Spinal cord (tissue), 9 donors: ENCODE measurements at regions not wholly inside any gene's neighbourhood (a gene's known extent, or its start where the extent isn't known, plus 50 kb on each side); places are given as distances from the start of the nearest gene placed in this dataset.

Source experiments
- DNase-seq, 6 donors: peaks; one replicate each; pipeline versions ENCODE4 v3.0.0 to v3.0.0-alpha.2; 2013 to 2015; ENCODE audit warnings: low spot score in 6 of 6, low read depth in 4 of 6
- H3K27ac ChIP-seq: one replicate; pipeline ENCODE4 v1.5.1; 2013; ENCODE audit warnings: low read depth, low read length, control low read depth
- H3K27me3 ChIP-seq: one replicate; pipeline ENCODE4 v1.6.1; 2013; ENCODE audit warnings: low read length; ENCODE audit not compliant: control insufficient read depth, insufficient read depth
- H3K36me3 ChIP-seq: one replicate; pipeline ENCODE4 v1.6.1; 2013; ENCODE audit warnings: low read length; ENCODE audit not compliant: control insufficient read depth, insufficient read depth
- H3K4me1 ChIP-seq: one replicate; pipeline ENCODE4 v1.6.1; 2013; ENCODE audit warnings: low read length; ENCODE audit not compliant: control insufficient read depth, insufficient read depth
- H3K4me3 ChIP-seq: one replicate; pipeline ENCODE4 v1.5.1; 2013; ENCODE audit warnings: low read depth, low read length, control low read depth
- H3K9me3 ChIP-seq: one replicate; pipeline ENCODE4 v1.6.1; 2013; ENCODE audit warnings: low read length; ENCODE audit not compliant: control insufficient read depth, insufficient read depth
- WGBS: methylation state at CpG from one replicate; pipeline ENCODE4 v1.1.5; 2013; ENCODE audit warnings: missing lambda C conversion rate; ENCODE audit not compliant: insufficient coverage; 5-methylcytosine and 5-hydroxymethylcytosine counted together
- donor health status: healthy.

DNA sequence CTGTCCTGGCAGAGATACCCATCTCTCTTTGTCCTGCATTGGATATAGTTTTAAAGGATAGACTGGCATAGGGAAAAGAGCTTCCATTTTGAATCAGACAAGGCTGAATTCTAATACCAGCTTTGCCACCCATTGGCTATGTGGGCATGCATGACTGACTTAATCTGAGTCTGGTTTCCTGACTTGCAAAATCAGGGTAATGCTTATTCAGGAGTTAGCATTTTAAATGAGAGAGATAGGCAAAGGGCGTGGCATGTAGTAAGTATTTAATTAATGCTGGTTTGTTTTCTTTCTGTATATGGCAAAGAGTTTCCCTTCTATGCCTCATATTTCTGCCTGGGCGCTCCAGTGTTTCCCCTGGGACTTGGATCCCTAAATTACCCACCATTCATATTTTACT, 492.9 kb downstream of the IGSF11 start:
- no peak for DNase-seq
- Histone ChIP-seq H3K36me3 (no peaks in the 10 kb centered on the region), H3K4me1 (no peaks in the 10 kb centered on the region), H3K27ac (no peak overlapping the region), H3K4me3 (no peak overlapping the region), H3K9me3 (no peaks in the 10 kb centered on the region), H3K27me3 (no peaks in the 10 kb centered on the region)
- 100% methylated on average over 1 of the region's 2 CpGs for WGBS

GRCh38 chr3:118543832-118544231, 490.8 kb downstream of the IGSF11 start:
- no peak overlapping the region for H3K4me3 ChIP-seq
- H3K27me3 ChIP-seq, result no peaks in the 10 kb centered on the region
- no peaks in the 10 kb centered on the region for H3K36me3 ChIP-seq
- H3K9me3 ChIP-seq, result no peaks in the 10 kb centered on the region
- no peak overlapping the region for H3K27ac ChIP-seq
- H3K4me1 ChIP-seq, result no peaks in the 10 kb centered on the region
- WGBS, result 85% methylated on average over 1 of the region's 1 CpG
- no peak for DNase-seq

DNA sequence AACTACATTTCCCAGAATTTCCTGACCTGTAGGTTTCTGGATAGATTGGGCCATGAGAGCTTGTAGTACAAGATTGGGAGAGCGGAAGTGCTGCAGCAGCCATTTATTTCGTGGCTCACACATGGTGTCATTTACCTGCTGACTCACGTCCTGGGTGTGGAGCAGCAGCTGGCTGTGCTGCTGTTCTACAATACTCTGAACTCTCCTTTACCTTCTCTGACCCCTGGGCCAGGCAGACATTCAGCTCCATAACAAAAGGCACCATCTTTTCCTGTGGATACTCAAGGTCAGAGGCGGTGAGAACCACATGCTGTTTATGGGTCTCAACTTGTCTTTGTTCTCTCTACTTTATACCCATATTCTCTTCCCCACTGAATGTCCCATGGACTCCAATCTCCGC, 490.2 kb downstream of the IGSF11 start:
- H3K9me3 ChIP-seq, result no peaks in the 10 kb centered on the region
- no peaks in the 10 kb centered on the region for H3K4me1 ChIP-seq
- H3K27ac ChIP-seq, result no peak overlapping the region
- H3K27me3 ChIP-seq, result no peaks in the 10 kb centered on the region
- WGBS, result 64% methylated on average over 4 of the region's 5 CpGs
- H3K36me3 ChIP-seq, result no peaks in the 10 kb centered on the region
- no peak overlapping the region for H3K4me3 ChIP-seq
- no peak for DNase-seq

DNA sequence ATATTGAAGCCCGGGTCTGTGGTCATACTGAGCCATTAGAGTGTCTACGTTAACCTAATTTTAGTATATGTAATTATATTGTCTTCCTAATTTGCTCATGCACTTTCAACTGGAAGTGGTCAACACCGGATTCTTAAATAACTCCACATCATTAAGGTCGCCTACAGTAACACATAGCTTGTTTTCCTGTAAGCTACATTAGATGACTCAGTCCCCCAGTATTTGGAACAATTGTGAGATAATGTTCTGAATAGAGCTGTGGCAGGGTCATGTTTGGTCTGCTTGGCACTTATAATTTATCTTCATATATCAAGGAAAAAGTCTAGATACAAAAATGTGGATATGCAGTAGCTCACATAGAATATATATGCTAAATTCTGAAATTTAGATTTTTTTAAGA, 486.2 kb downstream of the IGSF11 start:
- Histone ChIP-seq H3K36me3 (no peaks in the 10 kb centered on the region), H3K4me3 (no peak overlapping the region), H3K9me3 (no peaks in the 10 kb centered on the region), H3K27ac (no peak overlapping the region), H3K4me1 (no peaks in the 10 kb centered on the region), H3K27me3 (no peaks in the 10 kb centered on the region)
- no peak for DNase-seq
- no CpG with 5 or more reads among the region's 4 CpGs for WGBS

- Histone ChIP-seq H3K27me3 (no peaks in the 10 kb centered on the region), H3K9me3 (no peaks in the 10 kb centered on the region), H3K27ac (no peak overlapping the region), H3K4me3 (no peak overlapping the region), H3K36me3 (no peaks in the 10 kb centered on the region), H3K4me1 (no peaks in the 10 kb centered on the region)
- no peak for DNase-seq
- WGBS, result 71% methylated on average over 1 of the region's 2 CpGs
These were observed 484.5 kb downstream of the IGSF11 start for GRCh38 chr3:118550122-118550521.

DNA sequence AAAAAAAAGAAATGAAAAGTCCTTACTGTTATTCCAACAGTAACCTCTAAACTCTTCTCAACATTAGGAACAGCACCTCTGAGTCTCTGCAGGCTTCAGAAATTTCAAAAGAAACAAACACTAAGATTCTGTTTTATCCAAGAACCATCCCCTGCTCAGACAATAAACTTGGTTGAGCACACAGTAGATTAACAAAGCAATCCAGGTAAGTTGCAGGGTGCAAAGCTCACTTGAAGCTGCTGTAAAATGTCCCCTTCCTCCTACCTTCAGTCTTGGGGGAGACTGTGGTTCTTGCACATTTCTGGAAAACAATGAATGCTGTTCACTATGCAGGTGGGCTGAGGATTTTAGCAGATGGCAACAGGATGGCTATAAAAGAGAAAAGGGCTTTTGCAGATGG, 484.1 kb downstream of the IGSF11 start:
- DNase-seq, result no peak
- Histone ChIP-seq H3K36me3 (no peaks in the 10 kb centered on the region), H3K9me3 (no peaks in the 10 kb centered on the region), H3K4me1 (no peaks in the 10 kb centered on the region), H3K27me3 (no peaks in the 10 kb centered on the region), H3K4me3 (no peak overlapping the region), H3K27ac (no peak overlapping the region)

GRCh38 chr3:118554148-118554838, 480.4 kb downstream of the IGSF11 start:
- no peak for DNase-seq
- Histone ChIP-seq H3K9me3 (no peaks in the 10 kb centered on the region), H3K4me3 (no peak overlapping the region), H3K27ac (no peak overlapping the region), H3K36me3 (no peaks in the 10 kb centered on the region), H3K27me3 (no peaks in the 10 kb centered on the region), H3K4me1 (no peaks in the 10 kb centered on the region)
- 86% methylated on average over 5 of the region's 5 CpGs for WGBS

GRCh38 chr3:118556983-118557382, 477.7 kb downstream of the IGSF11 start:
- Histone ChIP-seq H3K4me1 (no peaks in the 10 kb centered on the region), H3K27ac (no peak overlapping the region), H3K4me3 (no peak overlapping the region), H3K27me3 (no peaks in the 10 kb centered on the region), H3K36me3 (no peaks in the 10 kb centered on the region), H3K9me3 (no peaks in the 10 kb centered on the region)
- no peak for DNase-seq

DNA sequence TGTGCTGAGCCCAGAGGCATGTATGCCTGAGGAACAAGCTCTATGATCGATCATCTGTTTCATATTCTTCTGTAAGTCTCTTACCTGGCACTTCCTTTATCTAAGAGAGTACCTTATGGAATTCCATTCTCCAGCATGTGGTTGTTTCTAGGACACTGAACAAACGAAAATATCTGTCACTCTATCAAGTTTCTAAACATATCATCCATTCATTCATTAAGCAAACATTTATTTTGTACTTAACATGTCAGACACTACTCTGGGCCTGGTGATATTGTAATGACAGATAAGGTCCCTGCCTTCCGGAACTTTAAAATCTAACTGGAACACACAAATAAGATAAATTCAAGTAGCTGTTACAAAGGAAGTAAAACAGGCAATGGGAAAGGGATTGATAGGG, 477.1 kb downstream of the IGSF11 start:
- no peaks in the 10 kb centered on the region for H3K27me3 ChIP-seq
- DNase-seq, result no peak
- no peaks in the 10 kb centered on the region for H3K4me1 ChIP-seq
- H3K27ac ChIP-seq, result no peak overlapping the region
- no peaks in the 10 kb centered on the region for H3K9me3 ChIP-seq
- H3K4me3 ChIP-seq, result no peak overlapping the region
- H3K36me3 ChIP-seq, result no peaks in the 10 kb centered on the region
- 67% methylated on average over 2 of the region's 3 CpGs for WGBS

- H3K4me1 ChIP-seq, result no peaks in the 10 kb centered on the region
- H3K27ac ChIP-seq, result no peak overlapping the region
- no peak overlapping the region for H3K4me3 ChIP-seq
- H3K9me3 ChIP-seq, result no peaks in the 10 kb centered on the region
- no peak for DNase-seq
- no peaks in the 10 kb centered on the region for H3K36me3 ChIP-seq
- no peaks in the 10 kb centered on the region for H3K27me3 ChIP-seq
- no CpG with 5 or more reads among the region's 1 CpG for WGBS
These were observed 475.4 kb downstream of the IGSF11 start for GRCh38 chr3:118559286-118559685.
